Stimulated activated CD8-positive, alpha-beta memory T cell treated with anti-CD3 and anti-CD28 coated beads, Interleukin-15, amount 100 ng/mL, for 48 hours (primary cell): ENCODE measurements at regions not wholly inside any gene's neighbourhood (a gene's known extent, or its start where the extent isn't known, plus 50 kb on each side); places are given as distances from the start of the nearest gene placed in this dataset.

Source experiments
- DNase-seq, 2 donors: peaks; one replicate each; pipeline ENCODE4 v3.0.0-alpha.2; 2020; ENCODE audit warnings: low read depth in 2 of 2

DNA sequence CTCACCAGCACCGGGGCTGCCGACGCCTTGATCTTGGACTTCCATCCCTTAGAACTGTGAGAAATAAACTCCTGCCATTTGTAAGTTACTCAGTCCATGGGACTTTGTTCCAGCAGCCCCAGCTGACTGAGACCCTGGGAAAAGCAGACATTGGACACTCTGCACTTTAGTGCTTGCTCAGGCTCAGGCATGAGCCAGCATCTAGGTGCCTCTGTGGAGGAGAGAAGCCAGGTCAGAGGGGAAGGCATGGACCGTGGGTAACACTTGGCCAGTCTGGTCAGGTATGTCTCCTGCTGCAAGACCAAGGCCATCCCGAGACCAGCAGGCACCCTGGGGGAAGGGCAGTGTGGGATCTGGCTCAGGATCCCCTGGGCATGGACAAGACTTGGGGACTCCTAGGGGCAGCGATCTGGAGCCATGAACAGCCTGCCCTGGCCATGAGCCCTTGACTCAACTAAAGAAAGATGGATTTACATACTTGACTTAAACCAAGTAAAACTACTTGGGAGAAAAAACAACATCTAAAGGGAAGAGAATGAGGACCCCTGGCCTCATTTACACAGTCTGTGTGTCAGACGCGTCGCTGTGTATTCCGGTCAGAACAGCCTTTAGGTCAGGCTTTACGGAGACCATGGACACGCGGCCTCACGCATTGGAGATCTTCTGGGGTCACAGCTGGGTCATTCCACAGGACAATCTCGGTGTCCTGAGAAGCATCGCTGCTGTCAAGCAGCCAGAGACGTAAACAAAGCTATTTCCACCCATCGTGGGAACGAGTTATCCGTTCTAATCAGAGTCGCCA, 497.1 kb downstream of the BRD1 start:
- DNase-seq: no peak

DNA sequence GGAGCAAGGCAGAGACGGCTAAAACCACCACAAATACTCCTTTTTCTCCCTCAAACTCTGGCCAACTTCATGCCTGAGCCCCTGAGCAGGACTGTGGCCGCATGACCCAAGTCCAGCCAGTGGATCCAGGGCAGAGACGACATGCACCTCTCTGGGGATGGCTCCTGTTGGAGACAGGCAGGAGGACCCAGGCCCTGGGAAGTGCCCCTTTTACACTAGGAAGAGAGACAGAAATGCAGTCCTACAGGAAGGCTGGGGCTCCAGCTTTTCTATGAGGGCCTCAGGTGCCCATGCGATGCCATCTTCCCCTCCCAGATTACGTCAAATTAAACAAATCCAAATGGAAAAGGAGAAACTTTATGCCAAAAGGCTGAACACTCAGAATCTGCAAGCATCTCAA, 498.0 kb downstream of the BRD1 start:
- DNase-seq: no peak

DNA sequence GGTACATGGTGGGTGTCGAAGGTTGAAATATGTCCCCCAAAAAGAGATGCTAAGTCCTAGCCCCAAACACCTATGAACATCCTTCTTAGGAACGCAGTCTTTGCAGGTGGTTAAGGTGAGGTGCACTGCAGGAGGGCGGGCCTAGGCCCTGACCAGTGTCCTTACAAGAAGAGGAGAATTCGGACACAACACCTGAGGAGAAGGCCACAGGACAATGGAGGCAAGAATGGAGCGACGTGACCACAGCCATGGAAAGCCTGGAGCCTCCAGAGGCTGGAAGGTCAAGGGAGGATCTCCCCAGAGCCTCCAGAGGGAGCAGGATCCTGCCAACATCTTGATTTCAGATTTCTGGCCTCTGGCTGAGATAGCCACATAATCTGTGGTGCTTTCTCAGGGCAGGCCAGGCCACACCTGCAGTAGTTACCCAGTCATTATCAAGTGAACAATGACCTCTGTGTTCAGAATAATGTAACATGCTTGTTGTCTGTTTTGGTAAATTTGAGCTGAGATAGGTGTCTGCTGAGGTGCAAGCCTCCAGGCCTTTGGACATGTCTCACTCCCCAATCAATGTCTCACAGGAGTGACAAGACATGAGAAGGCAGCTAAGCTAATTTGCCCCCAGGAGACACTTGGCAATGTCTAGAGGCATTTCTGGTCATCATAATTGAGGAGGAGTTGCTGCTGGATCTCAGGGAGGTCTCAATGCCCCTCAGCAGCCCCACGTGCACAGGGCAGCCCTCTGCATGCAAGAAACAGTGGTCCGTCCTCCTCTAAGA, 498.9 kb downstream of the BRD1 start:
- no peak for DNase-seq

DNA sequence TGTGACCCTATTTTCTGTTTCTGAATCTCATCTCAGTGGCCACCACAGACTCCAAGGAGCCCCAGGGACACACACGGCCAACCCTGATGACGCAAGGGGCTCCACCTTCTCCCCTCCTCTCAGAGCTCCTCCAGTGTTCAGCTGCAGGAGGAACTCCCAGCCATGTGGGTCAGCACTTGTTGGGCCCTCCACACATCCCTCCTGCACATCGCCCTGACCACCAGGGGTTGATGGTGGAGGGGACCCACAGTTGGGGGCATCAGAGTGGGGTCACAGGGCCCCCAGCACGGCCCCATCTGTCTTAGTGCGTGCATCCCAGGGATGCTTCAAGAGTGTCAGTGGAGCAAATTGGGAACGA, 499.6 kb downstream of the BRD1 start:
- DNase-seq: no peak

DNA sequence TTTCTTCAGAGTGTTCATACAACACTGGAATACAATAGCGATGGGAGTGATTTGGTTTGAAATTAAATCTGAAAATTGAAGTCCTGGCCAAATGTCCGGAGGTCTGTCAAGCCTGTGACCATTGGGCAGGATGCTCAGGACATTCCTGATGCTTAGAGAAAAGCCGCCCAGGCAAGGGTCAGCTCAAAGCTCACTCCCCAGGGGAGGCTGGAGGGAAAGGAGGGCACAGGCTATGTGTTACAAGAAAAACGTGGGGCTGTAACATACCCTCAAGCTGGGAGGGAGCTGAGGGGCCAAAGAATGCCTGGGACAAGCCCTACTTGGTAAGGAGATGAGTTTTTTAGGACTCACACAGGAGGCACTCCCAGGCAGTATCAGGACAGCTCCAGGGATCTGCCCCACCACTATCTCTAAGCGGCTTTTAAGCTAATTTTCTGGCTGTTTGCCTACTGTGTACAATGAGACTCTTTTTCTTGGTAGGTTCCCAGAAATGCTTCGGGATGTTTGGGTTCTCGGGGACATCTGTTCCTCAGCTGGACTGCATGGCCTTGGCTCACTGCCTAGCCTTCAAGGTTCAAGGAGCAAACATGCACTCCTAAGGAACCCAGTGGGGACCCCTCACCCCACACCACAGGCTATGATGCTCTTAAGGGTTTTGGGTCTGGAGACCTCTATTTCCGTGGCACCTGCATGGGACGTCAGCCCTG, 500.1 kb downstream of the BRD1 start:
- DNase-seq: no peak

DNA sequence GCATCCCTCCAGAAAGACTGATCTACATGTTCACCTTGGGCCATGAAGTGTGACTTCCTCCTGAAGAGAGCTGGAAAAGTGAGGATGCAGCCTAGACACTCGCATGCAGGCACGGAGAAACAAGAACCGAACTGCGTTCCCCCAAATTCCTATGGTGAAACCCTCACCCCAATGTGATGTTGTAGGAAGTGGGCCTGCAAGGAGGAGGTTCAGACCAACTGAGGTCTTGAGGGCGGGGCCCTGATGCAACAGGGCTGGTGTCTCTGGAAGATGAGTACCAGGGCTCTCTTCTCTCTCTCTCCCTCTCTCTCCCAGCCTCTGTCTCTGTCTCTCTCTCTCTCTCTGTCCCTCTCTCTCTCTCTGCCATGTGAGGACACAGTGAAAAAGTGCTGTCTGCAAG, 501.1 kb downstream of the BRD1 start:
- DNase-seq: no peak

DNA sequence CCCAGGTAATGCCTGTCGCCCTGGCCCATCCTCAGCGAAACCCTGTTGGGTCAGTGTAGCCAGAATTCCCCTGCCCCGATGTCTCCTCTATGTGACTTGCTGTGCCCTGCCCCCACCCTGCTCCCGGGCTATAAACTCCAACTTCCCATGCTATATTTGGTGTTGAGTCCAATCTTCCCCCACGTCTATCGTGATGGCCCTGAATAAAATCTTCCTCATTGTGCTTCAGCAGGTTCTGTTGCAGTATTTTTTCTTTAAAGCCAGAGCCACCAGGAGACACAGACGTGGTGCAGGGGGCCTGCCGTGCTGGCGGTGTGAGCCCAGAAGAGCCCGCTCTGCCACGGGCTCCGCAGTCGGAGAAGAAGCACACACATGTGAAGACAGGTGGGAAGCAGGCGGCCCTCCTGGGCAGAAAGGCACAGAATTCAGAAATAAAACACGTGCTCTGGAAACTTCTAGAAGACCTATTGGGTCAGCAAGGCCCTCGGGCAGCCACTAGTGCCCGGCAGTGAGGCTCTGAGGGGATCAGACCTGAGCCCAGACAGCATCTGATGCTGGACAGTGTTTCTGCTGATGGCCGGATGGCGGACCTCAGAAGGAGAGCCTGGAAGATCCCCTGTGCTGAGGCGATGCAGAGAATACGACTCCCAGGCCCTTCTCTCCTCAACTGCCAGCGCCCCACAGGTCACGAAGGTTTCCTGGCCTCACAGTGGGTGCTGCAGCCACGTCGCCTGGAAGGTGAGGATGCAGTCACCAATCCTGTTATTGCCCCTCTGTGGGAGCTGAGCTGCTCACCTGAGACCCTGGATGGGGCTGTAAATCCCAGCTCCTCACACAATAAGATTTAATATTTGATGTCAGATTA, 501.9 kb downstream of the BRD1 start:
- no peak for DNase-seq

DNA sequence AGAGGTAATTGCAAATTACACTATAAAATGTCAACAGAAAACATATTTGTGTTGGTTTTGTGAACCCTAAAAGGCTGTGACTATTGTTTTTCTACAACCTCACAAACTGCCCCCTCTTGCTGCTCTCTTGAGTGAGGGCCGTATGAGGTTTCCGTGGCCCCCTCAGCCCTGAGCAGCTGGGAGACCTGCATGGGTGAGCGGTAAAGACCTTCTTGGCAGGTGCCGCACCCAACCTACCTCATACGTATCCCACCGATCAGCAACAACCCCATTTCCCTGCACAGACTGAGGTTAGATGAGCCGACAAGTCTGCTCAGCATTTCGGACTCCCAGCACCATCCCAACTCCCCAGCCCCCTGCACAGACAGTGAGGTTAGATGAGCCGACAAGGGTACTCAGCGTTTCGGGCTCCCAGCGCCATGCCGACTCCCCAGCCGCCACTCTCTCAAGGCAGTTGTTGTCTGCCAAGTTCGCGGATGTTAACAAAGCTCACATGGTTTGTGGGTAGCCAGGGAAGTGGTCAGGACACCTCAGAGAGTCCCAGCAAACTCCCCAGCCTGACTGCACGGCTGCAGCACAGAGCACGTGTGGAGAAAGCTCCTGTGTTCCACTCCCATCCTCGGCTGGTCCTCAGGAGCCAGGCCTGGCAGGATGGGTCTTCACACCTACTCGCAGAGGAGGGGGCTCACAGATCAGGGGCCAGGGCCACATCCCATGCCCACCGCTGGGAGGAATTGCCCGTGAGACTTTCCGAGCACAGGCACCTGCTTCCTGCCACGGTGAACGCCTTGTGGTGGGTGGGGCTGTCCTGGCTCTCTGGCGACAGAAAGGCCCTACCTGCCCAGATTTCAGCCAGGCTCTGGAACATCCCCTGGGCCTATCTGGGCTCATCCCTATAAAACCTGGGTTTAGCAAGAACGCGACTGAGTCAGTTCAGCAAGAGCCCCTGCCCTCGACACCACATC, 502.9 kb downstream of the BRD1 start:
- DNase-seq: no peak

DNA sequence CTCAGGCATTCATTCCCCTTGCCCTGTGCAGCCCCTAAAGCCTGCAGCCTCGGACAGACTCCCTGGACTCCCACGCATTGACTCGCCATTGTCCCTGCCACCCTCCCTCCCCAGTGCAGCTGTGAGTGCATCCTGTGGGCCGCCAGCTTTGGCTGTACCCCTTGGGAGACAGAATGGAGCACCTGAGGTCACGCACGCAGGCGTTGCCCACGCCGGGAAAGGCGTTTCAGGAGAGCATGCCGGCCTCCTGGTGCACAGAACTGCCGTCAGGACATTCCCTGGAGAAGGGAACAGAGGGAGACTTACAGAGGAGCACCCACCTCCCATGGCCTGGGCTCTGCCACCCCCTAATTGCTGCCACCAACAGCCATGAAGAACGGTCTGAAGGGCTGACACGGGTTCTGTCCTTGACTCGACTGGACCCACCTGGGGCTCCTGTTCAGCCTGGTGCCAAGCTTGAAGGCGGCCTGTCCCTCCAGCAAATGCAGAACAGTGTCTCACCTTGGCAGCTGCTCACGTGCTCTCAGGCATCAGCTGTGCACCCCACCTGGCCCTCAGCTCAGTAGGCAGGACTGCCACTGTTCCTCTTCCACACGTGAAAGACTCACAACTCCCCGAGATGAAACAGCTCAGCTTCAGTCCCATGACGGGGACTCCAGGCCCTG, 503.8 kb downstream of the BRD1 start:
- no peak for DNase-seq

DNA sequence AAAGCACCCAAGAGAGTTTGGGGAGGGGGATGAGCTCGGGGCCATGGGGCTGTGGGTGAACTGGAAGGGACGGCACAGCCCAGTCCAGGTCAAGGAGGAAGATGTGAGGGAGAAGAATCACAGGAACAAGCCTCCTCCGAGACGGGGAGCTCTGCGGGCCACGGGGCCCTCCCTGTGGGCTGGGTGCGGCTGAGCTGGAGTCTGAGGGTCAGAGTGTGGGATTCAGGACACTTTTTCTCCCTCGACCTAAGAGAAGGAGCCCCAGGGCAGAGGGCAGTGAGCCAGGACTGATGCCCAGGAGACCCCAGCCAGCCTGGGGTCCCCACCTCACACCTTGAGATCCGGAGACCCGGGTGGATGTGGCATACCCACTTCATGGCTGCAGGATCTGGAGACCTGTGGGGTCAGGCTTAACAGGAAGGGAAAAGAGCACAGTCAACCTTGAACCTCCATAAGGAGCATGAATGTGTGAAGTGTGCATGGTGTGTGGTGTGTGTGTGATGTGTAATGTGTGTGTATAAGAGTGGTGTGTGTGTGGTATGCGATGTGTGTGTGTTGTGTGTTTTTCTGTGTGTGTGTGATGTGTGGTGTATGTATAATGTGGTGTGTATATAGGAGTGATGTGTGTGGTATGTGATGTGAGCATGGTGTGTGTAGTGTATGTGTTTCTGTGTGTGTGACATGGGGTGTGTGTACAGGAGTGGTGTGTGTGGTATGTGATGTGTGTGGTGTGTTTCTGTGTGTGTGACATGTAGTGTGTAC, 504.6 kb downstream of the BRD1 start:
- no peak for DNase-seq

DNA sequence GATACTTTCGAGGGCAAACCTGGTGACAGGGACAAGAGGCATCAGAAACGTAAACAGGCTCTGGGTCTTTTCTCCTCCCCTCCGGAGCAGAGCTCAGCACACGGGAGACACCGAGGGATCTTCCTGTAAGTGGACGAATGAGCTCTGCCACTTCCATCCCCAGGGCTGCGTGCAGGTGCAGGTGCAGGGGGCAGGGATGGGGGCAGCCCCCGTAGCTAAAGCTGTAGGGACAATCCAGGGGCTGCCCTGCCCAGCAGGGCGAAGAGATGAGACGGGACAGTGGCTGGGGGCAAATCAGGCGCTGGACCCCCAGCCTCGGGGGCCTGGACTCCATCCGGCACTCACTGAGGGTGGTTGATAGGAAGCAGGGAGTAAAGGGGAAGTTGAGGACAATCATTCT, 505.4 kb downstream of the BRD1 start:
- DNase-seq: no peak

DNA sequence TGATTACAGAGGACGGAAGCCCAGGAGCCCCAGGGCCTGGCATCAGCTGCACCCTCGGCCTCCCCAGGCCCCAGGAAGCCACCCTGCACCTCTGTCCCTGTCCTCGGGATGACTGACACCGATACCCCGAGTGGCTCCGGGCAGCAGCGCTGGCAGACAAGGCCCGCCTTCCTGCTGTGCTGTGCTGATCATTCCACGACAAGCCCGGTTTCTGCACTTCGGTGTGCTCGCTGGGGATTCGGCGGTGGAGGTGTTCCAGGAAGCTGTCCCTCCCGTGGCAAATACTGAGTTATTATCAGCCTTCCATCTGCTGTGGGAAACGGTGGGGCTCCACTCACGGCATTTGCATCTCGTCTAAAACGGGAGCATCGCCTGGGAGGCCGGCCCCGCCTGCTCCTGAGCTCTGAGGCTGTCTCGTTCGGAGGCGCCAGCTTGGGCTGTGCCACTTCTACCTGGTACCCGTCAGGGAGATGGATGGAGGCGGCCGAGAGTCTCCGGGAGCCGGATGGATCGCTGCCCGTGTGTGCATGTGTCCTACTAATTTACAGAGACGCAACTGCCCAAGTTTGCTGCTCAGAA, 506.1 kb downstream of the BRD1 start:
- DNase-seq: no peak

DNA sequence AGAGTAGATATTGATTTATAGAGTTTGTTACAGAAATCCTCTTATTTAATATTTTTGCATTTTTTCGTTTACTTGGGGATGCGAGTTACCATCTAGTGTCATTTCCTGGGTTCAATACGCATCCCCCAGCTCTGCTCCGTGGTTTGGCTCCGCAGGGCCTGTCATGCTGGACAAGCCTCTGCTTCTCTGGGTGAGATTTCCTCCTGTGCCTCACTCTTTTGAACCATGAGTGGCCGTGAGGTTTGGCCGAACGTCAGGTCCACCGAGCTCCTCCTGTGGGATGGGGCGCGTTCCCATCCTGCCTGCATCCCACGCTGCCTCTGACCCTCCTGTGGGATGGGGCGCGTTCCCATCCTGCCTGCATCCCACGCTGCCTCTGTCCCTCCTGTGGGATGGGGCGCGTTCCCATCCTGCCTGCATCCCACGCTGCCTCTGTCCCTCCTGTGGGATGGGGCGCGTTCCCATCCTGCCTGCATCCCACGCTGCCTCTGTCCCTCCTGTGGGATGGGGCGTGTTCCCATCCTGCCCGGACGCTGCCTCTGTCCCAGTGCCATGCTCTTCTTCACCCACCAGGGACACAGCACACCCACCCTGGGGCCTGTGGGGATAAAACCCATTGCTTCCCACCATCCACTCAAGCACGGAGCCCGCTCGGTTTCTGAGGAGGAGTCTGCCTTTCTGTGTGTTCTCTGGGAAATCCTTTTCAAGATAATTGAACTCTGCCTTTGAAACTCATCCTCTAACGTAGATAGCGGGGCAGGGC, 506.8 kb downstream of the BRD1 start:
- DNase-seq: no peak

DNA sequence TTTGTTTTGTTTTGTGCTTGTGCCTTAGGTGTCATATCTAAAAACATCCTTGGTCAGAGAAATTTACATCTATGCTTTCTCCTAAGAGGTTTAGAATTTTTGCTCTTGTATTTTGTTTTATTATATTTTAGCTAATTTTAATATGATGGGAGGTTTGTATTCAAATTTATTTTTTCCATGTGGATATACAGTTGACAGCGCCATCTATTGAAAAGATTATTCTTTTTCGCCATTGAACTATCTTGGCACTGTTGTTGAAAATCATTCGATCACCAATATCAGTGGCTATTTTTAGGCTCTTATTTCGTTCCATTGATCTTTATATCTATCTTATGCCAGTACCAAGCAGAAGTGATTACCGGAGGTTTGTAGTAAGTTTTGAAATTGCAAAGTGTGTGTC, 510.3 kb downstream of the BRD1 start:
- no peak for DNase-seq

DNA sequence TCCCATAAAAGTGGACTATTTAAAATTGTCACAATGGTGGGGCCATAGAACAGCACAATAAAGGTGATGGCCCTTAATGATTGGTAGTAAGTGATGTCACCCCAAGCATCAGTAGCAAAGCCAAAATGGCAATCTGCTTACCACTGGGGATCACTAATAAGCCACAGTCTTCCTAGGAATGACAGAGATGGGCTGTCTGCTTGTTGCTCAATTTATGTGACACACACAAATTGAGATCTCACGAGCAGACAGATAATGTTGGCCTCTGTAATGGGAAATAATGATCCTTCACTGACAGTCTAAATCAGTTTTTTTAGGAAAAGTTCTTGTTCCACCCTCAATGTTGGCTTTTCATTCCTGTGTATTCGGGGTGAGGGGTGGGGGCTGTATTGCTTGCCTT, 515.1 kb downstream of the BRD1 start:
- DNase-seq: no peak

DNA sequence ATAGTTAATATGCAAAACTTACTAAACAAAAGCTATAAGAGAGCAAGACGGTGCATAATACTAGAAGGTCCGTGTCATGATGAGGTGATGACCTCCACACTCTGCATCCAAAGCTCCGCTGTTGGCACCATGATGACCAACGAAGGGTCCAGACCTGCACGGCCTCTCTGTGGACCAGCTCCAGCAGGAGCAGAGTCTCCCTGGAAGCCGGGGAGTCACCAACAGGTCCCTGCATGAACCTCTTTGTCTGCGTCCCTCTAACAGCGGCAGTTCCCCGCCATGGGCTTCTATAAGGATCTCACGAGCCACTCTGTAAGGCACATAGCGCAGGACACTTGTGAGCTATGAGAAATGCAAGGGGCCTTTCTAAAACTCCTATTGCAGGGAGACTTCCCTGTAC, 517.3 kb downstream of the BRD1 start:
- no peak for DNase-seq

DNA sequence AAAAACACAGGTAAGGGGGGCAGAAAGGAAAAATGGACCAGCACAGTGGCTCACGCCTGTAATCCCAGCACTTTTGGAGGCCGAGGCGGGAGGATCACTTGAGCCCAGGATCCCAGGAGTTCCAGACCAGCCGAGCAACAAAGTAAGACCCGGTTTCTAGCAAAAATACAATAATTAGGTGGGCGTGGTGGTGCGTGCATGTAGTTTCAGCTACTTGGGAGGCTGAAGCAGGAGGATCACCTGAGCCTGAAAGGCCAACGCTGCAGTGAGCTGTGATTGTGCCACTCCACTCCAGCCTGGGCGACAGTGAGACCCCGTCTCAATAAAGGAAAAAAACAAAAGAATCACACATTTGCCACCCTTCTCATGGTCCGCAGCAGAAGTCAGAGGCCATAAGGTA, 519.4 kb downstream of the BRD1 start:
- no peak for DNase-seq

DNA sequence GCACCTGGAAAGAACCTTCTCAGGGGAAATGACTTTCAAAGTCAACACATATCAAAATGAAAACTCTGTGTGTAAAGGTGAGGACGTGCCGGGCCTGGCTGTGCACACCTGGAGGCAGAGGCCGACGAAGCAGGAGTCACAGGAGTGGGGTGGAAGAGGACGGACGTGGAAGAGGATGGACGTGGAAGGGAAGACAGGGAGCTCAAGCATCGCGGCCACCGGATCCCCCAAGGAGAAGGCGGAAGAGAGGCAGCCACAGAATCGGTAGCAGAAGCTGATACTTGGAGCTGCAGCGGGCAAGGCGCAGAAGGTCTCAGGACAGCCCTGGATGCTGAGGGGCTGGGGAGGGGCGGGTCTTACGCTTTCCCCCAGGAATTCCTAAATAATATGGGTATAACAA, 519.8 kb downstream of the BRD1 start:
- DNase-seq: no peak
